ENCODE measurements at regions not wholly inside any gene's neighbourhood (a gene's known extent, or its start where the extent isn't known, plus 50 kb on each side); places are given as distances from the start of the nearest gene placed in this dataset.
A peak's percentile ranks its signal among the peaks of the same experiment; 100 is the strongest.

GRCh38 chr7:1322240-1323110, 89.8 kb downstream of the UNCX start:
- ATAC-seq = no peak
- H3K4me1 ChIP-seq (ENCODE audit: control insufficient read depth, insufficient read depth, low read length) = no peaks in the 10 kb centered on the region
- H3K27me3 ChIP-seq (ENCODE audit: control insufficient read depth, insufficient read depth) = no peaks in the 10 kb centered on the region
- intact Hi-C loops (cut with DNase I) = no loop called here
- WGBS = 68% methylated on average over 35 of the region's 35 CpGs
- peak in 1 of 3 donors; percentile 65 for DNase-seq
- H3K4me3 ChIP-seq (ENCODE audit: low read length) = no peak overlapping the region
- no peak overlapping the region for H3K27ac ChIP-seq (ENCODE audit: low read length)
- H3K9me3 ChIP-seq (ENCODE audit: control insufficient read depth, low read length) = no peaks in the 10 kb centered on the region

- peak in 1 of 3 donors; percentile 59 for DNase-seq
- no peak overlapping the region for H3K4me3 ChIP-seq (ENCODE audit: low read length)
- intact Hi-C loops (cut with DNase I) = no loop called here
- no peaks in the 10 kb centered on the region for H3K4me1 ChIP-seq (ENCODE audit: control insufficient read depth, insufficient read depth, low read length)
- no peaks in the 10 kb centered on the region for H3K27me3 ChIP-seq (ENCODE audit: control insufficient read depth, insufficient read depth)
- no peak for ATAC-seq
- H3K27ac ChIP-seq (ENCODE audit: low read length) = no peak overlapping the region
- 45% methylated on average over 63 of the region's 63 CpGs for WGBS
- H3K9me3 ChIP-seq (ENCODE audit: control insufficient read depth, low read length) = no peaks in the 10 kb centered on the region
Measured at GRCh38 chr7:1323178-1324027, 90.7 kb downstream of the UNCX start.

- DNase-seq (no peak), ATAC-seq (no peak)
- H3K27me3 ChIP-seq (ENCODE audit: control insufficient read depth, insufficient read depth) = no peaks in the 10 kb centered on the region
- H3K4me1 ChIP-seq (ENCODE audit: control insufficient read depth, insufficient read depth, low read length) = no peaks in the 10 kb centered on the region
- intact Hi-C loops (cut with DNase I) = no loop called here
- H3K4me3 ChIP-seq (ENCODE audit: low read length) = no peak overlapping the region
- no peak overlapping the region for H3K27ac ChIP-seq (ENCODE audit: low read length)
- 75% methylated on average over 30 of the region's 30 CpGs for WGBS
- no peaks in the 10 kb centered on the region for H3K9me3 ChIP-seq (ENCODE audit: control insufficient read depth, low read length)
Measured at GRCh38 chr7:1324028-1324900, 91.6 kb downstream of the UNCX start.

GRCh38 chr7:1325246-1325645, 92.6 kb downstream of the UNCX start:
- H3K27ac ChIP-seq (ENCODE audit: low read length) = no peak overlapping the region
- ATAC-seq (no peak), DNase-seq (peak in 1 of 3 donors; percentile 42)
- no peaks in the 10 kb centered on the region for H3K27me3 ChIP-seq (ENCODE audit: control insufficient read depth, insufficient read depth)
- H3K4me3 ChIP-seq (ENCODE audit: low read length) = no peak overlapping the region
- 74% methylated on average over 17 of the region's 17 CpGs for WGBS
- H3K9me3 ChIP-seq (ENCODE audit: control insufficient read depth, low read length) = no peaks in the 10 kb centered on the region
- intact Hi-C loops (cut with DNase I) = no loop called here
- H3K4me1 ChIP-seq (ENCODE audit: control insufficient read depth, insufficient read depth, low read length) = no peaks in the 10 kb centered on the region

- intact Hi-C loops (cut with DNase I) = no loop called here
- Histone ChIP-seq H3K27ac (ENCODE audit: low read length) (no peak overlapping the region), H3K27me3 (ENCODE audit: control insufficient read depth, insufficient read depth) (no peaks in the 10 kb centered on the region), H3K4me1 (ENCODE audit: control insufficient read depth, insufficient read depth, low read length) (no peaks in the 10 kb centered on the region), H3K4me3 (ENCODE audit: low read length) (no peak overlapping the region), H3K9me3 (ENCODE audit: control insufficient read depth, low read length) (no peaks in the 10 kb centered on the region)
- no peak for DNase-seq
- ATAC-seq = no peak
- 76% methylated on average over 33 of the region's 33 CpGs for WGBS
Measured at GRCh38 chr7:1325646-1326510, 93.2 kb downstream of the UNCX start.

- Histone ChIP-seq H3K27ac (ENCODE audit: low read length) (no peak overlapping the region), H3K27me3 (ENCODE audit: control insufficient read depth, insufficient read depth) (no peaks in the 10 kb centered on the region), H3K4me3 (ENCODE audit: low read length) (no peak overlapping the region), H3K9me3 (ENCODE audit: control insufficient read depth, low read length) (no peaks in the 10 kb centered on the region), H3K4me1 (ENCODE audit: control insufficient read depth, insufficient read depth, low read length) (no peaks in the 10 kb centered on the region)
- intact Hi-C loops (cut with DNase I) = no loop called here
- no peak for DNase-seq
- WGBS = 78% methylated on average over 9 of the region's 9 CpGs
- ATAC-seq = no peak
Measured at GRCh38 chr7:1326511-1326785, 93.8 kb downstream of the UNCX start.

GRCh38 chr7:1329261-1329660, 96.6 kb downstream of the UNCX start:
- 84% methylated on average over 13 of the region's 13 CpGs for WGBS
- Histone ChIP-seq H3K27ac (ENCODE audit: low read length) (no peak overlapping the region), H3K27me3 (ENCODE audit: control insufficient read depth, insufficient read depth) (no peaks in the 10 kb centered on the region), H3K4me3 (ENCODE audit: low read length) (no peak overlapping the region), H3K4me1 (ENCODE audit: control insufficient read depth, insufficient read depth, low read length) (no peaks in the 10 kb centered on the region), H3K9me3 (ENCODE audit: control insufficient read depth, low read length) (no peaks in the 10 kb centered on the region)
- intact Hi-C loops (cut with DNase I) = no loop called here
- ATAC-seq = no peak
- no peak for DNase-seq

- DNase-seq = no peak
Measured at GRCh38 chr7:1329966-1330800, 97.5 kb downstream of the UNCX start.

GRCh38 chr7:1330801-1331425, 98.2 kb downstream of the UNCX start:
- DNase-seq = no peak

More at GRCh38 chr7:1329966-1330800, 97.5 kb downstream of the UNCX start:
- intact Hi-C loops (cut with DNase I) = no loop called here
- ATAC-seq = no peak
- H3K4me1 ChIP-seq (ENCODE audit: control insufficient read depth, insufficient read depth, low read length) = no peaks in the 10 kb centered on the region
- 75% methylated on average over 38 of the region's 38 CpGs for WGBS
- H3K27ac ChIP-seq (ENCODE audit: low read length) = no peak overlapping the region
- no peak overlapping the region for H3K4me3 ChIP-seq (ENCODE audit: low read length)
- H3K27me3 ChIP-seq (ENCODE audit: control insufficient read depth, insufficient read depth) = no peaks in the 10 kb centered on the region
- H3K9me3 ChIP-seq (ENCODE audit: control insufficient read depth, low read length) = no peaks in the 10 kb centered on the region

More at GRCh38 chr7:1330801-1331425, 98.2 kb downstream of the UNCX start:
- WGBS = 81% methylated on average over 39 of the region's 39 CpGs
- H3K9me3 ChIP-seq (ENCODE audit: control insufficient read depth, low read length) = no peaks in the 10 kb centered on the region
- H3K27ac ChIP-seq (ENCODE audit: low read length) = no peak overlapping the region
- no peaks in the 10 kb centered on the region for H3K27me3 ChIP-seq (ENCODE audit: control insufficient read depth, insufficient read depth)
- no peaks in the 10 kb centered on the region for H3K4me1 ChIP-seq (ENCODE audit: control insufficient read depth, insufficient read depth, low read length)
- H3K4me3 ChIP-seq (ENCODE audit: low read length) = no peak overlapping the region
- ATAC-seq = no peak
- intact Hi-C loops (cut with DNase I) = no loop called here

Measured in right cardiac atrium (tissue), 5 donors.